WTC11 (cell line): ENCODE measurements at regions not wholly inside any gene's neighbourhood (a gene's known extent, or its start where the extent isn't known, plus 50 kb on each side); places are given as distances from the start of the nearest gene placed in this dataset.

Experiments used
- ATAC-seq: fragments of 200-7000 bp; cut with Tn5 transposase; 2 replicates; pipeline ENCODE4 v1.10.0; 2021; ENCODE audit warnings: mild to moderate bottlenecking, moderate library complexity
- CTCF ChIA-PET: fragments of 300-600 bp; sonication (Branson Sonifier 250); formaldehyde crosslinking; loops from one replicate; lab custom pipeline; 2021; ENCODE audit warnings: antibody characterized with exemption; lab: Charles Lee
- POLR2A ChIA-PET: fragments of 350-600 bp; sonication (Branson Sonifier 250); formaldehyde crosslinking; loops from one replicate; lab custom pipeline; 2021; ENCODE audit warnings: antibody characterized with exemption; lab: Charles Lee
- DNase-seq: peaks from one replicate; pipeline ENCODE4 v3.0.0; 2021; ENCODE audit warnings: low spot score
- H3K27ac Mint-ChIP-seq: 2 replicates; pipeline ENCODE4 v1.8.0; 2021; ENCODE audit warnings: mixed read lengths
- H3K27me3 Mint-ChIP-seq: 2 replicates; pipeline ENCODE4 v1.8.0; 2021; ENCODE audit warnings: low read depth, mild to moderate bottlenecking, moderate library complexity, mixed read lengths
- H3K36me3 Mint-ChIP-seq: 2 replicates; pipeline ENCODE4 v1.8.0; 2021; ENCODE audit warnings: mixed read lengths
- H3K4me1 Mint-ChIP-seq: 2 replicates; pipeline ENCODE4 v1.8.0; 2022; ENCODE audit warnings: mixed read lengths
- H3K4me3 Mint-ChIP-seq: 2 replicates; pipeline ENCODE4 v1.8.0; 2021; ENCODE audit warnings: mild to moderate bottlenecking, moderate library complexity, mixed read lengths
- H3K9me3 Mint-ChIP-seq: 2 replicates; pipeline ENCODE4 v1.8.0; 2021; ENCODE audit warnings: mixed read lengths
- AFF4 ChIP-seq: sonication (generic); formaldehyde crosslinking; IDR thresholded peaks from 2 replicates; pipeline ENCODE4 v1.8.1; 2023; ENCODE audit warnings: mild to moderate bottlenecking, missing genetic modification reagents, borderline replicate concordance
- ATF2 ChIP-seq: sonication (generic); formaldehyde crosslinking; IDR thresholded peaks from 2 replicates; pipeline ENCODE4 v1.8.1; 2022; ENCODE audit warnings: low read depth, missing genetic modification reagents, borderline replicate concordance
- ATF3 ChIP-seq: sonication (generic); formaldehyde crosslinking; conservative IDR thresholded peaks from 2 replicates; pipeline ENCODE4 v1.8.1; 2022; ENCODE audit warnings: mild to moderate bottlenecking, missing genetic modification reagents
- ATF6 ChIP-seq: sonication (generic); formaldehyde crosslinking; IDR thresholded peaks from 2 replicates; pipeline ENCODE4 v1.8.1; 2023; ENCODE audit warnings: mild to moderate bottlenecking, missing genetic modification reagents
- CREM ChIP-seq: sonication (generic); formaldehyde crosslinking; IDR thresholded peaks from 2 replicates; pipeline ENCODE4 v1.8.1; 2022; ENCODE audit warnings: mild to moderate bottlenecking, missing genetic modification reagents, moderate library complexity
- E2F5 ChIP-seq: sonication (generic); formaldehyde crosslinking; IDR thresholded peaks from 2 replicates; pipeline ENCODE4 v1.8.1; 2022; ENCODE audit warnings: mild to moderate bottlenecking, moderate library complexity, missing genetic modification reagents
- ESRRA ChIP-seq: sonication (generic); formaldehyde crosslinking; IDR thresholded peaks from 2 replicates; pipeline ENCODE4 v1.8.1; 2022; ENCODE audit warnings: mild to moderate bottlenecking, missing genetic modification reagents, borderline replicate concordance
- FOXJ3 ChIP-seq: sonication (generic); formaldehyde crosslinking; IDR thresholded peaks from 2 replicates; pipeline ENCODE4 v1.9.0; 2021; ENCODE audit warnings: missing genetic modification reagents, mild to moderate bottlenecking, borderline replicate concordance
- HMGXB4 ChIP-seq: sonication (generic); formaldehyde crosslinking; IDR thresholded peaks from 2 replicates; pipeline ENCODE4 v1.8.1; 2023; ENCODE audit warnings: mild to moderate bottlenecking, moderate library complexity, missing genetic modification reagents
- NFATC4 ChIP-seq: fragments of 250-450 bp; sonication (Bioruptor Pico); IDR thresholded peaks from 2 replicates; pipeline ENCODE4 v1.9.0; 2021; ENCODE audit warnings: mild to moderate bottlenecking
- NFYB ChIP-seq: sonication (generic); formaldehyde crosslinking; conservative IDR thresholded peaks from 2 replicates; pipeline ENCODE4 v1.8.0; 2022; ENCODE audit warnings: low read depth, missing genetic modification reagents
- PREB ChIP-seq: sonication (generic); formaldehyde crosslinking; IDR thresholded peaks from 2 replicates; pipeline ENCODE4 v1.8.1; 2022; ENCODE audit warnings: mild to moderate bottlenecking, missing genetic modification reagents, moderate library complexity, borderline replicate concordance
- SMAD3 ChIP-seq: sonication (generic); formaldehyde crosslinking; IDR thresholded peaks from 2 replicates; pipeline ENCODE4 v1.8.0; 2022; ENCODE audit warnings: missing genetic modification reagents, mild to moderate bottlenecking, borderline replicate concordance
- SMAD4 ChIP-seq: sonication (generic); formaldehyde crosslinking; IDR thresholded peaks from 2 replicates; pipeline ENCODE4 v1.8.0; 2022; ENCODE audit warnings: mild to moderate bottlenecking, missing genetic modification reagents
- TEAD1 ChIP-seq: sonication (generic); formaldehyde crosslinking; IDR thresholded peaks from 2 replicates; pipeline ENCODE4 v1.8.0; 2022; ENCODE audit warnings: mild to moderate bottlenecking, missing genetic modification reagents
- TP53 ChIP-seq: sonication (generic); formaldehyde crosslinking; IDR thresholded peaks from 2 replicates; pipeline ENCODE4 v1.8.1; 2023; ENCODE audit warnings: mild to moderate bottlenecking, missing genetic modification reagents
- ZBTB43 ChIP-seq: sonication (generic); formaldehyde crosslinking; IDR thresholded peaks from 2 replicates; pipeline ENCODE4 v1.8.1; 2023; ENCODE audit warnings: mild to moderate bottlenecking, missing genetic modification reagents
- ZNF219 ChIP-seq: sonication (generic); formaldehyde crosslinking; IDR thresholded peaks from 2 replicates; pipeline ENCODE4 v1.8.0; 2023; ENCODE audit warnings: missing genetic modification reagents, mild to moderate bottlenecking, borderline replicate concordance
- ZNF416 ChIP-seq: fragments of 250-450 bp; sonication (Bioruptor Pico); IDR thresholded peaks from 2 replicates; pipeline ENCODE4 v1.9.0; 2021; ENCODE audit warnings: mild to moderate bottlenecking, inconsistent platforms

GRCh38 chr7:115722302-115722977 is 308.1 kb downstream of the TFEC start:
- ChIA-PET POLR2A (no interaction called here), CTCF (interaction anchor here (1.2 kb wide), 1 partner anchor 42 kb away, joined by 3 read pairs; no protein-coding TSS in a partner anchor)
- ATAC-seq (no peak), DNase-seq (no peak)
- Mint-ChIP-seq H3K27me3 (no peaks in the 10 kb centered on the region), H3K4me3 (no peak overlapping the region), H3K36me3 (no peaks in the 10 kb centered on the region), H3K9me3 (no peaks in the 10 kb centered on the region), H3K27ac (no peak overlapping the region), H3K4me1 (peaks cover 15% of the 10 kb centered on the region)
- no peak for TF ChIP-seq ATF6 (CRISPR knock-in tag)
- TF ChIP-seq E2F5 (CRISPR knock-in tag): no peak
- no peak for TF ChIP-seq AFF4
- TF ChIP-seq CREM (CRISPR knock-in tag): no peak
- TF ChIP-seq FOXJ3 (CRISPR knock-in tag): no peak
- no peak for TF ChIP-seq TP53 (CRISPR knock-in tag)
- no peak for TF ChIP-seq TEAD1 (CRISPR knock-in tag)
- no peak for TF ChIP-seq HMGXB4 (CRISPR knock-in tag)
- no peak for TF ChIP-seq ZNF416
- TF ChIP-seq NFATC4 (CRISPR knock-in tag): no peak
- no peak for TF ChIP-seq ATF2 (CRISPR knock-in tag)
- TF ChIP-seq SMAD4 (CRISPR knock-in tag): no peak
- TF ChIP-seq ATF3: no peak
- no peak for TF ChIP-seq ZNF219 (CRISPR knock-in tag)
- TF ChIP-seq SMAD3 (CRISPR knock-in tag): no peak
- TF ChIP-seq NFYB (CRISPR knock-in tag): no peak
- TF ChIP-seq ZBTB43 (CRISPR knock-in tag): no peak
- TF ChIP-seq ESRRA: no peak
- no peak for TF ChIP-seq PREB (CRISPR knock-in tag)
